NCI-H1930 (cell line): ENCODE measurements at regions not wholly inside any gene's neighbourhood (a gene's known extent, or its start where the extent isn't known, plus 50 kb on each side); places are given as distances from the start of the nearest gene placed in this dataset.

Source experiments
- DNase-seq, 2 experiments: peaks; one replicate each; lab custom pipeline; 2025; lab: John Stamatoyannopoulos, UW

- no peak for DNase-seq
Observed at GRCh38 chr15:85847031-85847430, 52.3 kb upstream of the KLHL25 start.

- no peak for DNase-seq
Observed at GRCh38 chr15:85849946-85850345, 55.2 kb upstream of the KLHL25 start.

- DNase-seq = no peak
Observed at GRCh38 chr15:85852969-85853368, 58.2 kb upstream of the KLHL25 start.

GRCh38 chr15:85854345-85855097, 59.8 kb upstream of the KLHL25 start:
- DNase-seq = peak in 1 of 2 experiments; percentile 8

- peak; percentile 12 to 56 for DNase-seq
Observed at GRCh38 chr15:85858586-85859375, 64.1 kb upstream of the KLHL25 start.

- no peak for DNase-seq
Observed at GRCh38 chr15:85859671-85860070, 64.9 kb upstream of the KLHL25 start.

- DNase-seq = no peak
Observed at GRCh38 chr15:85860394-85861161, 65.9 kb upstream of the KLHL25 start.

- DNase-seq = no peak
Observed at GRCh38 chr15:85865070-85865684, 70.5 kb upstream of the KLHL25 start.

GRCh38 chr15:85867250-85867649, 72.5 kb upstream of the KLHL25 start:
- no peak for DNase-seq

- no peak for DNase-seq
Observed at GRCh38 chr15:85869124-85869523, 74.4 kb upstream of the KLHL25 start.

- no peak for DNase-seq
Observed at GRCh38 chr15:85870216-85871014, 75.7 kb upstream of the KLHL25 start.

GRCh38 chr15:85871545-85871944, 76.8 kb upstream of the KLHL25 start:
- no peak for DNase-seq

- no peak for DNase-seq
Observed at GRCh38 chr15:85872125-85872524, 77.4 kb upstream of the KLHL25 start.

GRCh38 chr15:85874236-85874635, 79.5 kb upstream of the KLHL25 start:
- DNase-seq = no peak

- no peak for DNase-seq
Observed at GRCh38 chr15:85875756-85876155, 81.0 kb upstream of the KLHL25 start.

- no peak for DNase-seq
Observed at GRCh38 chr15:85878828-85879225, 84.1 kb upstream of the KLHL25 start.

GRCh38 chr15:85879334-85880163, 84.8 kb upstream of the KLHL25 start:
- no peak for DNase-seq

- no peak for DNase-seq
Observed at GRCh38 chr15:85880501-85881190, 85.9 kb upstream of the KLHL25 start.

GRCh38 chr15:85886309-85886811, 91.6 kb upstream of the KLHL25 start:
- DNase-seq = no peak
